Testis (tissue), 2 donors: ENCODE measurements at regions not wholly inside any gene's neighbourhood (a gene's known extent, or its start where the extent isn't known, plus 50 kb on each side); places are given as distances from the start of the nearest gene placed in this dataset.

Source experiments
- CTCF ChIP-seq, 3 experiments: fragments of 450-650 bp in 2 of 3; fragments of 200-600 bp in 1 of 3; sonication (generic) in 1 of 3; IDR thresholded peaks; one replicate each; pipeline ENCODE4 v1.5.1; 2016 to 2019; ENCODE audit warnings: antibody characterized with exemption in 3 of 3, mild to moderate bottlenecking in 2 of 3, moderate library complexity in 1 of 3
- POLR2A ChIP-seq: fragments of 450-650 bp; IDR thresholded peaks from one replicate; pipeline ENCODE4 v1.6.1; 2017; ENCODE audit warnings: antibody characterized with exemption, mild to moderate bottlenecking, moderate library complexity

GRCh38 chr3:110727056-110727455 lies 344.6 kb upstream of the NECTIN3 start:
- TF ChIP-seq CTCF (IDR thresholded peaks at IDR 0.05) (no peak), POLR2A (no peak)
